NCI-H82 (cell line): ENCODE measurements at regions not wholly inside any gene's neighbourhood (a gene's known extent, or its start where the extent isn't known, plus 50 kb on each side); places are given as distances from the start of the nearest gene placed in this dataset.

Source experiments
- DNase-seq: peaks from one replicate; lab custom pipeline; 2025; lab: John Stamatoyannopoulos, UW

GRCh38 chr4:79023799-79024770 lies 84.8 kb upstream of the PAQR3 start:
- no peak for DNase-seq

- no peak for DNase-seq
Measured at GRCh38 chr4:79022529-79022928, 83.3 kb upstream of the PAQR3 start.

- DNase-seq: no peak
Measured at GRCh38 chr4:79017481-79017880, 78.2 kb upstream of the PAQR3 start.

- DNase-seq: no peak
Measured at GRCh38 chr4:79016878-79017277, 77.6 kb upstream of the PAQR3 start.

- DNase-seq: peak; percentile 73
Measured at GRCh38 chr4:79015411-79015810, 76.2 kb upstream of the PAQR3 start.

GRCh38 chr4:79014230-79014629 lies 75.0 kb upstream of the PAQR3 start:
- DNase-seq: no peak

- no peak for DNase-seq
Measured at GRCh38 chr4:79013756-79014155, 74.5 kb upstream of the PAQR3 start.

GRCh38 chr4:78990938-78991810 lies 51.9 kb upstream of the PAQR3 start:
- no peak for DNase-seq

- DNase-seq: no peak
Measured at GRCh38 chr4:78989697-78990270, 50.5 kb upstream of the PAQR3 start.
